Prostate gland (tissue), 2 donors: ENCODE measurements at regions not wholly inside any gene's neighbourhood (a gene's known extent, or its start where the extent isn't known, plus 50 kb on each side); places are given as distances from the start of the nearest gene placed in this dataset.

Experiments
- POLR2AphosphoS5 ChIP-seq: sonication (generic); formaldehyde crosslinking; IDR thresholded peaks from one replicate; pipeline ENCODE4 v1.6.1; 2017; ENCODE audit warnings: antibody characterized with exemption
- TF ChIP-seq, protein P1 (sequence below), 4 experiments: fragments of 200-600 bp in 2 of 4; fragments of 450-650 bp in 2 of 4; sonication (generic) in 2 of 4; IDR thresholded peaks; 1 replicate in 3 of 4; 2 replicates in 1 of 4; pipeline ENCODE4 v1.5.1; 2016 to 2019; ENCODE audit warnings: antibody characterized with exemption in 4 of 4, mild to moderate bottlenecking in 2 of 4, moderate library complexity in 2 of 4

- TF ChIP-seq, protein P1, sequence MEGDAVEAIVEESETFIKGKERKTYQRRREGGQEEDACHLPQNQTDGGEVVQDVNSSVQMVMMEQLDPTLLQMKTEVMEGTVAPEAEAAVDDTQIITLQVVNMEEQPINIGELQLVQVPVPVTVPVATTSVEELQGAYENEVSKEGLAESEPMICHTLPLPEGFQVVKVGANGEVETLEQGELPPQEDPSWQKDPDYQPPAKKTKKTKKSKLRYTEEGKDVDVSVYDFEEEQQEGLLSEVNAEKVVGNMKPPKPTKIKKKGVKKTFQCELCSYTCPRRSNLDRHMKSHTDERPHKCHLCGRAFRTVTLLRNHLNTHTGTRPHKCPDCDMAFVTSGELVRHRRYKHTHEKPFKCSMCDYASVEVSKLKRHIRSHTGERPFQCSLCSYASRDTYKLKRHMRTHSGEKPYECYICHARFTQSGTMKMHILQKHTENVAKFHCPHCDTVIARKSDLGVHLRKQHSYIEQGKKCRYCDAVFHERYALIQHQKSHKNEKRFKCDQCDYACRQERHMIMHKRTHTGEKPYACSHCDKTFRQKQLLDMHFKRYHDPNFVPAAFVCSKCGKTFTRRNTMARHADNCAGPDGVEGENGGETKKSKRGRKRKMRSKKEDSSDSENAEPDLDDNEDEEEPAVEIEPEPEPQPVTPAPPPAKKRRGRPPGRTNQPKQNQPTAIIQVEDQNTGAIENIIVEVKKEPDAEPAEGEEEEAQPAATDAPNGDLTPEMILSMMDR (IDR thresholded peaks at IDR 0.05) = no peak
- no peak for TF ChIP-seq POLR2AphosphoS5
Measured at GRCh38 chr12:18905134-18905533, 167.2 kb downstream of the CAPZA3 start.
